Retinal pigment epithelial cell (primary cell): ENCODE measurements at regions not wholly inside any gene's neighbourhood (a gene's known extent, or its start where the extent isn't known, plus 50 kb on each side); places are given as distances from the start of the nearest gene placed in this dataset.

Source experiments
- DNase-seq: peaks from one replicate; pipeline ENCODE4 v3.0.0-alpha.2; 2010; ENCODE audit warnings: low read depth
- H3K4me3 ChIP-seq: 2 replicates; pipeline ENCODE4 v1.5.1; 2011; ENCODE audit warnings: mild to moderate bottlenecking, low read length, control low read depth, moderate library complexity
- CTCF ChIP-seq: conservative IDR thresholded peaks from 2 replicates; pipeline ENCODE4 v1.5.1; 2011; ENCODE audit warnings: low read depth, low read length, control low read depth, inconsistent platforms

- H3K4me3 ChIP-seq, result no peak overlapping the region
- no peak for TF ChIP-seq CTCF
- DNase-seq, result no peak
Measured at GRCh38 chr22:48710410-48710809, 1117.3 kb downstream of the BRD1 start.

- no peak for DNase-seq
- no peak for TF ChIP-seq CTCF
- no peak overlapping the region for H3K4me3 ChIP-seq
Measured at GRCh38 chr22:48709976-48710375, 1117.7 kb downstream of the BRD1 start.

- no peak for DNase-seq
- TF ChIP-seq CTCF, result no peak
- no peak overlapping the region for H3K4me3 ChIP-seq
Measured at GRCh38 chr22:48709453-48709852, 1118.2 kb downstream of the BRD1 start.

- H3K4me3 ChIP-seq, result no peak overlapping the region
- DNase-seq, result no peak
- TF ChIP-seq CTCF, result no peak
Measured at GRCh38 chr22:48708558-48709245, 1119.0 kb downstream of the BRD1 start.

GRCh38 chr22:48707763-48708557 lies 1119.7 kb downstream of the BRD1 start:
- no peak for DNase-seq
- no peak overlapping the region for H3K4me3 ChIP-seq
- TF ChIP-seq CTCF, result no peak

- H3K4me3 ChIP-seq, result no peak overlapping the region
- TF ChIP-seq CTCF, result no peak
- DNase-seq, result no peak
Measured at GRCh38 chr22:48706934-48707762, 1120.5 kb downstream of the BRD1 start.
